Activated CD8-positive, alpha-beta memory T cell treated with anti-CD3 and anti-CD28 coated beads, Interleukin-2, amount 10 ng/mL, durations not matched to agents 7 days and 5 days (primary cell): ENCODE measurements at regions not wholly inside any gene's neighbourhood (a gene's known extent, or its start where the extent isn't known, plus 50 kb on each side); places are given as distances from the start of the nearest gene placed in this dataset.

Source experiments
- ATAC-seq: fragments of 150-1000 bp; cut with Tn5 transposase; one replicate; pipeline ENCODE4 v1.10.0; 2021; ENCODE audit warnings: moderate library complexity
- CTCF ChIA-PET: fragments of 350-600 bp; sonication (Branson Sonifier 250); formaldehyde crosslinking; loops from one replicate; lab custom pipeline; 2021; ENCODE audit warnings: antibody characterized with exemption; lab: Charles Lee
- DNase-seq: peaks from one replicate; pipeline ENCODE4 v3.0.0-alpha.2; 2020
- H3K27ac Mint-ChIP-seq: one replicate; pipeline ENCODE4 v1.8.0; 2021; ENCODE audit warnings: mild to moderate bottlenecking, mixed read lengths
- H3K27me3 Mint-ChIP-seq: one replicate; pipeline ENCODE4 v1.8.0; 2021; ENCODE audit warnings: mixed read lengths
- H3K36me3 Mint-ChIP-seq: one replicate; pipeline ENCODE4 v1.8.0; 2021; ENCODE audit warnings: mild to moderate bottlenecking, mixed read lengths
- H3K4me1 Mint-ChIP-seq: one replicate; pipeline ENCODE4 v1.8.0; 2021; ENCODE audit warnings: mixed read lengths
- H3K4me3 Mint-ChIP-seq: one replicate; pipeline ENCODE4 v1.8.0; 2021; ENCODE audit warnings: mild to moderate bottlenecking, moderate library complexity, mixed read lengths
- H3K9me3 Mint-ChIP-seq: one replicate; pipeline ENCODE4 v1.8.0; 2022; ENCODE audit warnings: low read depth, mixed read lengths

DNA sequence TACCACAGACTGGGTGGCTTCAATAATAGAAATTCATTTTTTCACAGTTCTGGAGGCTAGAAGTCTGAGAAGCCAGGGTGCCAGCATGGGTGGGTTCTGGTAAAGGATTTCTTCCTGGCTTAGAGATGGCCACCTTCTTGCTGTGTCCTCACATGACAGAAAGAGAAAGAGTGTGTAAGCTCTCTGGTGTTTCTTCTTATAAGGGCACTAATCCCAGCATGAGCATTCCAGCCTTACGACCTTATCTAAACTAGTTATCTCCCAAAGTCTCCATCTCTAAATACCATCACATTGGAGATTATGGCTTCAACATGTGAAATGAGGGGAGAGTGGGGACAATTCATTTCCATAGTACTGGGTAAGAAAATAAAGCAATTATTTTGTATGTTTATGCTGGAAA, 226.5 kb upstream of the TUSC1 start:
- Mint-ChIP-seq H3K4me1 (no peaks in the 10 kb centered on the region), H3K27me3 (no peaks in the 10 kb centered on the region), H3K9me3 (peaks cover 10% of the 10 kb centered on the region), H3K36me3 (no peaks in the 10 kb centered on the region), H3K4me3 (no peak overlapping the region), H3K27ac (no peak overlapping the region)
- ATAC-seq (no peak), DNase-seq (no peak)
- CTCF ChIA-PET, result no interaction called here

DNA sequence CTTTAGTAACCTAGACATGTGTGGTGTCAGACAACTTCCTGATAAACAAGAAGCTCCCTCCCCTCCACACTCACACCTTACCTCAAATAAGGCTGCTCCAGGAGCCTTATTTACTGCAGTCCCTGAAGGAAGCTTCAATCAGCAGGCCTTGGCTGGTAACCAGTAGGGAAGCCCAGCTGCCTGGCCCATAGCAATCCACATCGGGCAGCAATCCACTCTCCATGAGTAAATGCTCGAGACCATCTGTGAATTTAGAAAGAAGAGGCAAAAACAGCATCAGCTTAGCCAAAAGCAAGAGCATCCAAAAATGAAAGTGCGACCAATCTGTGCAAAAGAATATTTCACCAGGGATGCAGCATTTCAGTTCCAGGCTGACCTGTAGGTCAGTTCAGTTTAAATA, 213.3 kb upstream of the TUSC1 start:
- no peak overlapping the region for H3K27ac Mint-ChIP-seq
- no peaks in the 10 kb centered on the region for H3K4me1 Mint-ChIP-seq
- H3K27me3 Mint-ChIP-seq, result no peaks in the 10 kb centered on the region
- H3K36me3 Mint-ChIP-seq, result no peaks in the 10 kb centered on the region
- no peak overlapping the region for H3K4me3 Mint-ChIP-seq
- CTCF ChIA-PET, result no interaction called here
- ATAC-seq (no peak), DNase-seq (no peak)
- peaks cover 14% of the 10 kb centered on the region for H3K9me3 Mint-ChIP-seq

DNA sequence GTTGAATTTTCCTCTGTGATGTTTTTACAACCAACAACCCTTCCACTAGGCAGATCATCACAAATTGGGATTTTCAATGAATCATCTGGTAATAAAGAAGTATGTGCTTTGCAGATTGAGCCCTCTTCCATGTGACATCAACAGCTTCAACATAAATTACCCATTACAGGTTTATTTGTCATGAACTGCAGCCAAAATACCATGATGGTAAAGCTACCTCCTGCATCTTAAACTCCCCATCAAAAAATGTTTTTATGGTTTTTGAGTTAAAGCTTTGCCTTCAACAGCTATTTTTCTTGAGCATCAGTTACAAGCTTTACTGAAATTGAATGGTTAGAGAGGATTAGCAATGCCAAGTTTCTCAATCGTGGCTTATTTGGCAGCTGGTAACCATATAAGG, 211.4 kb upstream of the TUSC1 start:
- CTCF ChIA-PET, result no interaction called here
- DNase-seq (no peak), ATAC-seq (no peak)
- Mint-ChIP-seq H3K27me3 (no peaks in the 10 kb centered on the region), H3K27ac (no peak overlapping the region), H3K36me3 (no peaks in the 10 kb centered on the region), H3K4me1 (no peaks in the 10 kb centered on the region), H3K9me3 (peaks cover 11% of the 10 kb centered on the region), H3K4me3 (no peak overlapping the region)

DNA sequence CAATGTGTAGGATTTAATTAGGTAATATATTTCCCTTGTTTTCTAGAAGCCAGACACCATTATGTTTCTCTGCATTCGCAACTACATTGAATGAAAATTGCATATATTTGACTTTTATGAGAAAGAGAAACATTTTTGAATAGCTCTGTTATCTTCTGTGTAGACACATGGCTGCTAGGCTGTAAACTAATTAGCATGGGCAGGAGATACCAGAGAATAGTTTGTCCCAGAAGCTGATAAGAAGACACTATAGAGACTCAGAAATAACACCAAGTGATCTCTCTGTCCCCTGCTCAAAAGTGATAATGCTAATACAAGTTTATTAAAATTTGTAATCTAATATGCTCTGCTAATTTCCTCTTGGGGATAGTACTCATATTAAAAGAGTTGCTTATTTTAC, 198.0 kb upstream of the TUSC1 start:
- Mint-ChIP-seq H3K4me1 (no peaks in the 10 kb centered on the region), H3K4me3 (no peak overlapping the region), H3K36me3 (no peaks in the 10 kb centered on the region), H3K9me3 (peaks cover 5% of the 10 kb centered on the region), H3K27me3 (no peaks in the 10 kb centered on the region), H3K27ac (no peak overlapping the region)
- DNase-seq (no peak), ATAC-seq (no peak)
- CTCF ChIA-PET, result no interaction called here

DNA sequence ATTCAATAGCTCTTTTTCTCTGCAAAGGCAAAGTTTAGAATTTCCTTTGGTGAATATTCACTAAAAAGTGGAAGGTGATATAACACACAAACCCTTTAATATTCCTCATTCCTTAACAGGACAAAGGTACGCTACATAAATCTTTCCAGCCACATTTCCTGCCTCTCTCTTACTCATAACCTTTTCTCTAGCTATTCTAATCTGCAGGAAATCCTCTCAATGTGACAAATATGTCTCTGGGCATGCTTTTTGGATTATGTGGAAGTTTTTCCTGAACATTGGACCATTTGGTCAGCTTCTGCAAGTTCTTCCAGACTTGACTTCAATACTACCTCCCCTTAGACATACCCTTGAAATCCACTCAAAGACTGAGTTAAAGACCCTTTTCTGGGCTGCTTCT, 186.3 kb upstream of the TUSC1 start:
- Mint-ChIP-seq H3K9me3 (peaks cover 8% of the 10 kb centered on the region), H3K27me3 (no peaks in the 10 kb centered on the region), H3K27ac (no peak overlapping the region), H3K4me3 (no peak overlapping the region), H3K36me3 (no peaks in the 10 kb centered on the region), H3K4me1 (no peaks in the 10 kb centered on the region)
- no peak for ATAC-seq
- DNase-seq, result no peak
- CTCF ChIA-PET, result no interaction called here

DNA sequence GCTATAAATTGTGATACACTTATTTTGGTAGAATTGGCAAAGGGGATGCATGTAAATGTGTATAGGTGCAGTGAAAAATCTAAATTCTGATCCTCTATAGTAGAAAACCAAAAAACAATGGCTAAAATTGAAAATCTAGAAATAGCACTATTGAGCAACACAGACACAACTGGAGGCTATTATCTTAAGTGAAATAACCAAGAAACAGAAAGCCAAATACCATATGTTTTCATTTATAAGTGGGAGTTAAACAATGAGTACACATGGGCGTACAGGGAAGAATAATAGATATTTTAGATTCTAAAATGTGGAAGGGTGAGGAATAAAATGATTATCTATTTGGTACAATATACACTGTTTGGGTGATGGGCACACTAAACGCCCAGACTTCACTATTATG, 183.2 kb upstream of the TUSC1 start:
- no peak overlapping the region for H3K4me3 Mint-ChIP-seq
- H3K36me3 Mint-ChIP-seq, result no peaks in the 10 kb centered on the region
- H3K4me1 Mint-ChIP-seq, result no peaks in the 10 kb centered on the region
- H3K27ac Mint-ChIP-seq, result no peak overlapping the region
- H3K9me3 Mint-ChIP-seq, result peaks cover 2% of the 10 kb centered on the region
- DNase-seq (no peak), ATAC-seq (no peak)
- no peaks in the 10 kb centered on the region for H3K27me3 Mint-ChIP-seq
- CTCF ChIA-PET, result no interaction called here

DNA sequence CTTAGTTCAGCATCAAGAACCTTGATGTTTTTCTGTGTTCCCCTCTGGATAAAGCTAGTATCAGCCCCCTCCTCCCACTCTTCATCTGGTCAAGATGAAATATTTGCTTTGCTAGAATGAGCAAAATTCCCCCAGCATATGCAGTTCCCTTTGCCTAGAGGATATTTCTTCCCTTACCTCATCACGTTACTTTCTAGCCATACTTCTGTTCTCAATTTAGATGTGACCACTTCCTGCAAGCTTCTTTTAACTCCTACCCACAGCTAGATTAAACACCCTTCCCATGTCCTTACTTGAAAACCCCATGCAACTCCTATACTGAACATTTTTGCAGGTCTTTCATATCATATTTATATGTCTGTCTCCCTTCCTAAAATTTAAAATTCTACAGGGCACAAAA, 178.9 kb upstream of the TUSC1 start:
- ATAC-seq, result no peak
- no peak for DNase-seq
- no peaks in the 10 kb centered on the region for H3K27me3 Mint-ChIP-seq
- no peak overlapping the region for H3K27ac Mint-ChIP-seq
- CTCF ChIA-PET, result no interaction called here
- no peaks in the 10 kb centered on the region for H3K36me3 Mint-ChIP-seq
- peaks cover 6% of the 10 kb centered on the region for H3K9me3 Mint-ChIP-seq
- H3K4me3 Mint-ChIP-seq, result no peak overlapping the region
- H3K4me1 Mint-ChIP-seq, result no peaks in the 10 kb centered on the region

DNA sequence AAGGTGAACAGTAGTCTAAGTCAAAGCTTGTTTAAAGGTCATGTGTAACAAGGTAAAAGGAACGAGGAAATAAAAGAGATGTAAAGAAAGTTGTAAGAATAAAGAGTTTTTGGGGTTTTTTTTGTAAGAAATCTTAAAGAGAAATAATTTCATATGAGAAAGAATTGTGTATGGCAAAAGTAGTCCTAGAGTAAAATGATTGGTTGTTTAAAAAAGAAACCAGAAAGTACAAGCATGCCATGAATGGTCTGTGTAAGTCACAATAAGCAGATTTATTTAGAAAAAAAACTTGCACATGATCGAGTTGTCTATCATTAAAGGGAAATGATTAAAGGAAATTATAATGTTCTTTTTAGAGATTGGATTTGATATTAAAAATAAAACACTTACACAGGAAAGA, 172.6 kb upstream of the TUSC1 start:
- CTCF ChIA-PET, result no interaction called here
- Mint-ChIP-seq H3K36me3 (no peaks in the 10 kb centered on the region), H3K4me3 (no peak overlapping the region), H3K9me3 (peaks cover 10% of the 10 kb centered on the region), H3K27ac (no peak overlapping the region), H3K27me3 (no peaks in the 10 kb centered on the region), H3K4me1 (no peaks in the 10 kb centered on the region)
- ATAC-seq (no peak), DNase-seq (no peak)

DNA sequence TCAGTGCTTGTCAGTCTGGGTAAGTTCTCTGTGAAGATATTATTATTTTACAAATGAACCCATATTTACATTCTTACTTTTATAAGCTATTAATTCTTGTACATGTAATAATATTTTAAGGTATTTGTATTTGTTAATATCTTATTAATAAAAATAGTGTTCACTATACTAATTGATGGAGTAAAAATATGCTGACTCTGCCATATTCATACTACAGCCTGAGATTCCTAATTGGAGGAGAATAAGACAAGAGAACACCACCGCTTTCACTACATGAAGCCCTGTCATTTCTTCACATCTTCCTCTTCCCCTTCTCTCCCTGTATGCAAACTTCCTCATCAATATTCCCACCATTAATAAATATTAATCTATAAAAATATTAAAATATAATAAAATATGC, 167.6 kb upstream of the TUSC1 start:
- H3K27me3 Mint-ChIP-seq, result no peaks in the 10 kb centered on the region
- no peaks in the 10 kb centered on the region for H3K36me3 Mint-ChIP-seq
- H3K4me3 Mint-ChIP-seq, result no peak overlapping the region
- H3K4me1 Mint-ChIP-seq, result no peaks in the 10 kb centered on the region
- CTCF ChIA-PET, result no interaction called here
- DNase-seq (no peak), ATAC-seq (no peak)
- H3K9me3 Mint-ChIP-seq, result peaks cover 5% of the 10 kb centered on the region
- no peak overlapping the region for H3K27ac Mint-ChIP-seq

DNA sequence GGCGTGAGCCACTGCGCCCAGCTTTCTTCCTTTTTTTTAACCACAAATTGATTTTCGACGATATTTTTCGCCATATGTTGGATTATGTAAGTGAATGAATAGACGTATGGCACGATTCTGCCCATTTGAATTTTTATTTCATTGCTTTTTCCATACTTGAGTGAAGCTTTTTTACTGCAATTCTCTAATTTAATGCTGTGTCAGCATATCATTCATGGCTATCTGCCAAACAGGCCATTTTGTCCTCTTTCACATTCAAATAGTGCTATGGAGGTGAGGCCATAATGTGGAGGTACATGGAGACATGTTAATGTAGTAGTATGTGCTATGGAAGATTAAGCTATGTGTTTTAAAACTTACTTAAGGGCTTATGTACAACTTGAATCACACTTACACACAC, 152.1 kb upstream of the TUSC1 start:
- Mint-ChIP-seq H3K4me1 (no peaks in the 10 kb centered on the region), H3K9me3 (peaks cover 23% of the 10 kb centered on the region), H3K36me3 (no peaks in the 10 kb centered on the region), H3K27ac (no peak overlapping the region), H3K27me3 (no peaks in the 10 kb centered on the region), H3K4me3 (no peak overlapping the region)
- CTCF ChIA-PET, result no interaction called here
- DNase-seq (no peak), ATAC-seq (no peak)

DNA sequence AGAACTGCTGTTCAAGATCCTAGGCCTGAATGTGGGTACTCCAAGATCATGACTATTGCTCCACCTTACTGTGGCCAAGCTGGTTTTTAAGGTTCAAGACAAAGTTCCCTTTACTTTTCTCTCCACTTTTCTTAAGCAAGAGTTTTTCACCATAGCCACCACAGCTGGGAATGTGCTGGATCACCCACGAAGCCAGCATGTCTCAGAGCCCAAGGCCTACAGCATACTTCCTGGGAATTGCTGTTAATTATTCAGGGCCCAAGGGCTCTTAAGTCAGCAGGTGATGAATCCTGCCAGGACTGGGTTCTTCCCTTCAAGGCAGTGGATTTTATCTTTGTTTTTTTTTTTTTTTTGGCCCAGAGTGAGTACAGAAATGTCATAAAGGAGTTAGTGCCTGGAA, 149.4 kb upstream of the TUSC1 start:
- Mint-ChIP-seq H3K27ac (no peak overlapping the region), H3K27me3 (no peaks in the 10 kb centered on the region), H3K4me1 (no peaks in the 10 kb centered on the region), H3K4me3 (no peak overlapping the region), H3K36me3 (no peaks in the 10 kb centered on the region), H3K9me3 (peaks cover 24% of the 10 kb centered on the region)
- ATAC-seq (no peak), DNase-seq (no peak)
- CTCF ChIA-PET, result no interaction called here

DNA sequence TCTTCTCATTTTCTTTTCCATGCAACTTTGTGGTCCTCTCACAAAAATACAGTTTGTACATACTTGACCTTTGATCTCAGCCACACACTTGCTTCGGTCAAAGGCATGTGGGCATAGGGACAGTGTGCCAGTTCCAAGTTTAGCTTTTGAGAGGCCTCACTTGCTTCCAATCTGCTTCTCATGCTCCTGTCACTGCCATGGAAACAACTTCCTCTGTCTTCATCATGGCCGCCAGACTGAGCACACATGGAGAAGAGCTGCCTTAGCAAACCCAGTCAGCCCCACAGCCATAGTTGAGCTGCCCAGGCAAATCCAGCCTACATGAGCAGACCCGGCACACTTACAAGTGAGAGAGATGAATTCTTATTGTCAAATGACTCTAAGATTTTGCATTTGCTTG, 138.2 kb upstream of the TUSC1 start:
- Mint-ChIP-seq H3K4me1 (no peaks in the 10 kb centered on the region), H3K36me3 (no peaks in the 10 kb centered on the region), H3K4me3 (no peak overlapping the region), H3K9me3 (peaks cover 12% of the 10 kb centered on the region), H3K27ac (no peak overlapping the region), H3K27me3 (no peaks in the 10 kb centered on the region)
- CTCF ChIA-PET, result no interaction called here
- no peak for DNase-seq
- ATAC-seq, result no peak

DNA sequence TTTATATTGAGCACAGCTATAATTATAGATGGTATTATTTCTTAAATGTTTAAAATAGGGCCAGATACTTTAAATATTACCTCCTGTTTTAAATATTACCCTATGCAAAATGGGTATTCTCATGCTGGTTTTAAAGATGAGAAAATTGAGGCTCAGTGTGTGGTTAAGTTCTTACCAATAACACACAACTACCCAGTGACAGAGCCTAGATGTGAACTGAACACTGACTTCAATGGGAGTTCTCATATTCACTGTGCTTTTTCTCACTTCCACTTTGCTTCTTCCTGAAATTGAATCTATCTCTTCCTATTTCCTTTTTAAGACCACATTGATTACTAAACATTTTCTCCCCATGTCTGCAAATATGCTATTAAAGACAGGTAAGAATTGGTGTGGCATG, 135.8 kb upstream of the TUSC1 start:
- CTCF ChIA-PET, result no interaction called here
- no peaks in the 10 kb centered on the region for H3K27me3 Mint-ChIP-seq

DNA sequence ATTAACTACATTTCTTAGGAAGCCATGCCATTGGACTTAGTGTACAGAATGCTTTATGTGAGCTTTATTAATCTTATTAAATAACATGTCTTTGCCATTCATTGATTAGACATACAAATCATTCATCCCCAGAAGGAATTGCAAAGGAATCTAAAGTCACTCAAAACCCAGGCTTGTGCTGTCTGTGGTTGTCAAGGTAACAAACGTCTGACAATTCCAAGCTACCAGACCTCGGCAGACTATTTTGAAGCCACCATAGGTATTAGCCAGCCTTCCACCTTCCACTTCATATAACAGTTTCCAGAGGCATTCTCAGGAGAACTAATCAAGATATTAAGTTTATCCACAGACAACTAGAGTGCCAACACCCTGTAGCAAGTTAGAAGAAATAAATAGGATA, 135.2 kb upstream of the TUSC1 start:
- ATAC-seq (no peak), DNase-seq (no peak)
- Mint-ChIP-seq H3K4me1 (no peaks in the 10 kb centered on the region), H3K27me3 (no peaks in the 10 kb centered on the region), H3K27ac (no peak overlapping the region), H3K9me3 (peaks cover 13% of the 10 kb centered on the region), H3K36me3 (no peaks in the 10 kb centered on the region), H3K4me3 (no peak overlapping the region)
- CTCF ChIA-PET, result no interaction called here

More for the DNA sequence above, 135.8 kb upstream of the TUSC1 start:
- no peak overlapping the region for H3K4me3 Mint-ChIP-seq
- H3K9me3 Mint-ChIP-seq, result peaks cover 13% of the 10 kb centered on the region
- ATAC-seq, result no peak
- DNase-seq, result no peak
- H3K4me1 Mint-ChIP-seq, result no peaks in the 10 kb centered on the region
- H3K27ac Mint-ChIP-seq, result no peak overlapping the region
- H3K36me3 Mint-ChIP-seq, result no peaks in the 10 kb centered on the region

DNA sequence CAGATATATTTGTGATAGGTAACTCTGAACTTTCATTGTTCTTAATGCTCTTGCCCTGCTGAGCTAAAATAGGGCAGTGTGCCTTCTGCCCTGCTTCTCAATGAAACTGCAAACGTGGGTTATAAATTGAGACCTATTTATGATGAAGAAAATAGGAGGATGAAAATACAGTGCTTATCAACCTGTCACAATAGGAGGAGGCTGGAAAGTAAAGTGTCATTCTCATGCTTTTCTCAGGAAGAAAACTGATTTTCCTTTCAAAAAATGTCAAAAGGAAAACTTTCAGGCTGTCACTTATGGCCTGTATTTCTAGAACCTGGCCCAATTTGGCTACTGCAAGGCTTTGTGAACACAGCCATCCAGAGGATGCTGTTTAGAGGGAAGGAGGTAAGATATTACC, 130.3 kb upstream of the TUSC1 start:
- H3K27ac Mint-ChIP-seq, result no peak overlapping the region
- CTCF ChIA-PET, result no interaction called here
- H3K9me3 Mint-ChIP-seq, result peaks cover 13% of the 10 kb centered on the region
- no peaks in the 10 kb centered on the region for H3K4me1 Mint-ChIP-seq
- no peak overlapping the region for H3K4me3 Mint-ChIP-seq
- H3K27me3 Mint-ChIP-seq, result no peaks in the 10 kb centered on the region
- ATAC-seq (no peak), DNase-seq (no peak)
- H3K36me3 Mint-ChIP-seq, result no peaks in the 10 kb centered on the region
